NCI-H1092 (cell line): ENCODE measurements at regions not wholly inside any gene's neighbourhood (a gene's known extent, or its start where the extent isn't known, plus 50 kb on each side); places are given as distances from the start of the nearest gene placed in this dataset.

Source experiments
- DNase-seq: peaks from one replicate; lab custom pipeline; 2025; lab: John Stamatoyannopoulos, UW

- no peak for DNase-seq
Measured at GRCh38 chr5:117220730-117221129, 646.1 kb upstream of the SEMA6A start.

DNA sequence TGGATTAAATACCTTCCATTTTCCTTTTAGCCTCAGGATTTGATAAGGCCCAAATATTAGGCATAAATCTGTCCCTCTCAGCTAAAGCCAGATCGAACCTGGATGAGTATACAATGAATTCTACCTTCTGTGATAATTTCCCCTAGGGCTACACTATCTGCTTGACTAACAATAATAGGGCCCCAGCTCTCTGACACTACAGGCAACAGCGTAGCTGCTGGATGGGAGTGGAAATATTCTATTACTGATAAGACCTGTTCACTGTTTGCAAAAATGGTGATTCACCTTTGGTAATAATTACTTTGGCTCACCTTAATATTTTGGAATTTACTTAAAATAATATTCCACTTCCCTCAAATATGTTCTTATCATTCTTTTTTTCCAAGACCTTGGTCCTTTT, 644.2 kb upstream of the SEMA6A start:
- no peak for DNase-seq

DNA sequence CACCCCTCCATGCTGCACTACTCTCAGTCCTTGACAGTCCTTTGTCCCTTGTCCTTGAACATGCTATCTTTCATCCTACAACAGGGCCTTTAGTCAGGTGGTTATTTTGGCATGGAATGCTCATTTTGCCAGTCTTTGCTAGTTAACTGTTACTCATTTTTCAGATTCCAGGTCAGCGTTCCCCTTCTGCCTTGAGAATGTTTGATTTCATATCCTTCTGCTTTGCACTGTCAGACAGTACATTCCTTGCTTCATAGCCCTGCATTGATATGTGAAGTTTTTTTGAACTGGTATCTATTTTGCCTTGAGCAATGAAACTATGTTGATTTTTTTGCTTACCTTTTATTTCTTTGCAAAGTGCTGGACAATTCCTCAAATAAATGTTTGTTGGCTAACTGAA, 638.2 kb upstream of the SEMA6A start:
- DNase-seq: no peak

DNA sequence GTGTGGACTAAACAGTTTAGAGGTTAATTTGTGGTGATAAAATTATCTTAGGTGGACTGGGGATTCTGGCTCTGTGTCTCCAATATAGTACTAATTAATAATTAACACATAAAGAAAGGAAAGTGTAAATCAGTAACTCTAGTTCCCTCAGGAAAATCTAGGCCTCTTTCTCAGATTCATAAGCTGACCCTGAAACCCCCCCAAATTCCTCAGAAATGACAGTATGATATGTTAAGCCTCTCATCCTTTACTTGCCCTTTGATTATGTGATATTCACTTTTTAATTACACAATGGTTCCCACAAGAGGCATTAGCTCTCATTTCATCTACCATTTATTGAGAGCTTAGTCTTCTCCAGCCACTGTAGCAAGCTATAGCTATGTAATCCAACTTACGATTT, 636.2 kb upstream of the SEMA6A start:
- DNase-seq: no peak

GRCh38 chr5:117209479-117209878, 634.9 kb upstream of the SEMA6A start:
- no peak for DNase-seq

DNA sequence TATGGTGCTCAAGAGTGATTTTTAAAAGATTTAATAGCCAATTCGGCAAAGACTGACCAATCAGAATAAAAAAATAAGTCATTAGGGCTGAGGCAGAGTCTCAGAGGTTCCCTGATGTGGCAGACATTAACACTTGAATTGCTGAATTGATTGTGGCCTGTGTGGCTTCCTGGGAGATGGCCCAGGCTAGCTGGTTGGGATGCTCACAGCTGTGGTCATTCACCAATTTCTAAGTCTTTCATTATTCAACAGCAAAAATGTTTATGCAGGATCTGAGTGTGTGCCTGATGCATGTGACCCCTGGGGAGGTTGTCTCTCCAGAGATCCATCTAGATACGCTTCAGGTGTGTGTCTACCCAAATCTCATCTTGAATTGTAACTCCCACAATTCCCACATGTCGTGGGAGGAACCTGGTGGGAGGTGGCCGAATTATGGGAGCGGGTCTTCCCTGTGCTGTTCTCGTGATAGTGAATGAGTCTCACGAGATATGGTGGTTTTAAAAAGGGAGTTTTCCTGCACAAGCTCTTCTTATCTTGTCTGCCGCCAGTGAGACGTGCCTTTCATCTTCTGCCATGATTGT, 632.6 kb upstream of the SEMA6A start:
- no peak for DNase-seq

GRCh38 chr5:117205894-117206293, 631.3 kb upstream of the SEMA6A start:
- DNase-seq: no peak

GRCh38 chr5:117204926-117205869, 630.6 kb upstream of the SEMA6A start:
- no peak for DNase-seq

GRCh38 chr5:117204404-117204803, 629.8 kb upstream of the SEMA6A start:
- no peak for DNase-seq

DNA sequence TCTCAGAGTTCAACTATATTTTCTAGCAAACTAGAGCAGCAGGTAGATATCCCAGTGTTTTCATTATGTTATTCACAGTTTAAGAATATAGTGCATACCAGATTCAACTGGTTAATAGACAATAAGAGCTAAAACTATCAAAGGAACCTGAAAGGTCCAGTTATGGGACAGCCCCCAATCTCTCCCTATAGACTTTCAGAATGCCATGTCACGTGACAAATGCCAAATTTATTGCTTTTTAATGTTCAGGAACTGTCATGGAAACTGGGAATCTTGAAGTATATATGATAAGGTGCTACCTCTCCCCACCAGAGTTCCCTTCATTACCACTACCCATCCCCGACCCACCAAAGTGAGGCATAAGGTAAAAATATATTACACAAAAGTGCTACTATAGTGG, 629.0 kb upstream of the SEMA6A start:
- DNase-seq: no peak

- DNase-seq: no peak
Measured at GRCh38 chr5:117201001-117201400, 626.4 kb upstream of the SEMA6A start.

DNA sequence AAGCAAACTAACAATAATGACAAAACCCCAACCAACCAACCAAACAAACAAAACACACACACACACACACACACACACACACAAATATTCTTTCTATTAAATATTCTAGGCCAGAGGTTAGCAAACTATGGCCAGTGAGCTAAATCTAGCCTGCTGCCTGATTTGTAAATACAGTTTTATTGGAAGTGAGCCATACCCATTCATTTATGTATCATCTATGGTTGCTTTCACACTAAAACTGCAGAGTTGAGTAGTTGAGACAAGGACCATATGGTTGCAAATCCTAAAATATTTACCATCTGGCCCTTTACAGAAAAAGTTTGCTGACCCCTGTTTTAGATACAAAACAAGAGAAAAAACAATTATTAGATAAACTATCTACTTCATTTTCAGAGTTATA, 620.5 kb upstream of the SEMA6A start:
- no peak for DNase-seq

DNA sequence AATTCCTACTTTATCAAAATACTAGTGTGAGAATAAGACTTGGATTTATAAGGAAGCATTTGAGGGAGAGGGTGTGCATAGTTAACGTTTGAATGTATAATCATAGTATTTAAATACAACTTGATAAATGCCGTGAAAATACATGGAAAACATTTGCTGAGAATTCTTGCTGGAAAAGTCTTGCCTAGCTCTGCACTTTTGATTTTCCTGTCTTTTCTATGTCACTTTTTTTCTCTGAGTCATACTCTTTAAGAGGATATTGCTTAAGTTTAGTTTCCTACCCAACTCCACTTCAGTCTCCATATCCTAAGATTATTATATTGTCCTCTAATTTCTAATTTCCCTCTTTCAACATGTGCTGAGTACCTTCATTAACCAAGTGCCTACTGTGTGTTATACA, 616.6 kb upstream of the SEMA6A start:
- no peak for DNase-seq

DNA sequence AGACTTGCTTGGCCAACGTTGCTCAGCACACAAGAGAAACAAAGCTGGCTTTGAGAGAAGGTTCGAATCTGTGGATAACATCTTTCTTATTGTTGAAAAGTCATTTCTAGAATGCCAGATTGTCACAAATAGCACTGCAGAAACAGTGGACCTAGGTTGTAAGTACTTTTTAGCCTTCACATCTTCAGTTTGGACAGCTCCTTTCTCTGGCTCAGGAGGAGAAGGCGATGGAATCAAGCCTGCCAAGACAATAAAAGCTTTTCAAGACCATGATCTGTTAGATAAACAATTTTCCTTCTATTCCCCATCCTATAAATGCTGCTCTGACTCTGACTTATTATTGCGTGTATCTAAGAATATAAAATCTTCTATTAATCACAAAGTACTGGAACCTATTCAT, 615.2 kb upstream of the SEMA6A start:
- DNase-seq: no peak

GRCh38 chr5:117188211-117188610, 613.6 kb upstream of the SEMA6A start:
- no peak for DNase-seq

DNA sequence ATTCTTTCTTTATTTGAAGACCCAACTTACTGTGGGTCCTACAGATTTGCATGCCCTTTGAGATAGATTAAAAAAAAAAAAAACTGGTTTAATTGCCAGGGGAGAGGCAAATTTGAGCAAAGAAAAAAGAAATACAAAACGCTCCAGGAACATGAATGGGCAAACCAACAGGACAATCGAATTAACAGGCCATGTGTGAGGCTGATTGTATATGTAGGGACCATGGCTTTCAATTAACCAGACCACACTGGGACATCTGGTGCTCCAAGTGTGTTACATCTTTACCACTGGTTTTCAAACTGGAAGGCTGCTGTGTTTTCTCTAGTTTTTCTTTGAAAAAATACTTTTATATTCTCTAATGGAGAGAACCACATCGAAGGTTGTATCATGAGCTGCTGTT, 612.1 kb upstream of the SEMA6A start:
- no peak for DNase-seq

DNA sequence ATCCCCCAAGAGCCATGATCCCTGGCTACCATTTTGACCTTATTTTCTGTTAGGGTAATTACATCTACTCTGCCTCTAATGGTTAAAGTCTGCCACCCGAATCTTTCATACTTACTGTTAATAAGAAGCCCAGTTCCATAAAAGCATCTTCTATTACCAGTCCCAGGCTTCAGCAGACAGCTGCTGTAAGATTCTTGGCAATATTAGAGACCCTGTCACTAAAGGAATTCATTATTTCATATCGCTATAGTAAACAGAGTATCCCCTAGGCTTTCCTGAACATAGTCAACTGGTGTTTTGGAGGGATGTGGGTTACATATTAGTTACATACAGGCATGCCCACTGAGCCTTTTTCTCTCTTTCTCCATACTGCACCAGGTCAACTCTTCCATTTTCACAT, 608.7 kb upstream of the SEMA6A start:
- DNase-seq: no peak

- no peak for DNase-seq
Measured at GRCh38 chr5:117182104-117182503, 607.5 kb upstream of the SEMA6A start.

DNA sequence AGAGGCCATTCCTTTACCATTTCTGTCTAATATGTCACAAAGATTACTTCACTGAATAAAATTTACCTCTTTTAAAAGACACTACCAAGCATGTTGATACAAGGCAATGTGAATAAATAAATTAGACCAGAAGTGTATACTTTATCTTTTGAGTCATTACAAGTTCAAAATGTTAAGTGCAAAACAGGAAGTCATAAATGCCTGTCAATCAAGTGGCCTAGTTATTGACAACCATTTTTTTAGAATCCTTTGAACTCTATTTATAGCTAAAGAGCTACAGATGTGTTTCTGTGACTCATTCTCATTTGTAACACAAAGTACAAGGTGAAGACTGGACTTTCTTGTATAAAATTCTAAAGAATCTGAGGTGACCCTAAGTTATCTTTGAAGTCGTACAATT, 602.7 kb upstream of the SEMA6A start:
- DNase-seq: no peak

DNA sequence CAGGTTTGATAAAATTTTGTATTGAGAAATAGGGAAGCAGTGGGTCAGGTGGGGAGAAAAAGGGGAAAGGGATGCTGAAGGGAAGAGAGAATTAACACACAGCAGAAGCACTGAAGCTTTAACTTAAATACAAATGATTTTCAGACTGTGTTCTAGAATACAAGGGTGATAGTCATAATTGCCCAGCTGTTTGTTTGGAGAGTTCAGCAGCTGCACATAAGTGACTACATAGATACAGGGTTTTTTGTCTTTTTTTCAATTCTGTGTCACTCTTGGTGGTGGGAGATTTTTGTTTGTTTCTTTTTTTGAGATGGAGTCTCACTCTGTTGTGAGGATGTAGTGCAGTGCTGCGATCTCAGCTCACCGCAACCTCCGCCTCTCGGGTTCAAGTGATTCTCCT, 590.4 kb upstream of the SEMA6A start:
- DNase-seq: no peak

DNA sequence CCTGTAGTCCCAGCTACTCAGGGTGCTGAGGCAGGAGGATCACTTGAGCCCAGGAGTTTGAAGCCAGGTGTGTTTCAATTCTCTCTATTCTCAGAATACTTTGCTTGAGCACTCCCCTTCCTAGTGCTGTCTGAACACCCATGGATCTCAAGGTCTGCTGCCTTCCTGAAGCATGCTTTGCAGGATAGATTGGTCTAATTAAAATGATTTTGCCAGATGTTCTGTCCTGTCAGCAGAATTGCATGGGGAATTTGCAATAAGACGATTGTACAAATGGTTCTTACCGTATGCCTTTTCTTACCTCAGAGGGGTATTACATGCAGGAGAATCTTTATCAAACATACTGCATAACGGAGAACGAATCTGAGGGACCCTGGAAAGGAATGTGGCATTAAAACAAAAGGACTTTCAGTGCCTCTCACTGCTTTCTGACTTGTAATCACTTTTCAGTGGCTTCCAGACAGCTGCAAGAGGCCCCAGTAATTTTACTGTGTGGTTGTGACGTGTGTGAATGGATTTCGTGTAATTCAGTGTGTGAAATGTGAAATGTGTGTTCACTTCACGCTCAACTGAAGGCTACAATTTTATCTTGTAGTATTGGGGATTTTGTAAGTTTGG, 587.2 kb upstream of the SEMA6A start:
- no peak for DNase-seq

GRCh38 chr5:117160391-117160790, 585.8 kb upstream of the SEMA6A start:
- DNase-seq: no peak

DNA sequence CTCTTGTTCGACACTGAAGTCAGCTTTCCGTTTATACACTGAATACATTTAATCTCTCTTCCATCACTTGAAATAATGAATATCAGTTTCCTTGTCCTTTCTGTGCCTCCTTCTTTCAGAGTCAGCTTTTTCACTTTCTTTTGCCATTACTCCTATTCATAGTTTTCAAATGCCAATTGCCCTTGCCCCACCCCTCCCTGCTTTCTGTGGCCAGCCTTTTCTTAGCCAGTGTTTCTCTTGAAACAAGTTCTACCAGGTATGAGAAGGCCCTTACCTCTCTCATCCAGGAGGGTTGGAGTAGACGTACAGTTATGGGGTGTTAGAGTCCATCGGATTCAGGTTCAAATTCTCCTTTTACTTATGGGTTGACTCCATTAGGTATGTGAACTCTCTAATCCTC, 574.7 kb upstream of the SEMA6A start:
- DNase-seq: no peak
